Smooth muscle cell (in vitro differentiated cells): ENCODE measurements at regions not wholly inside any gene's neighbourhood (a gene's known extent, or its start where the extent isn't known, plus 50 kb on each side); places are given as distances from the start of the nearest gene placed in this dataset.
A peak's percentile ranks its signal among the peaks of the same experiment; 100 is the strongest.

ENCODE experiments used
- DNase-seq: peaks from one replicate; lab custom pipeline; 2025; ENCODE audit not compliant: unreplicated experiment; lab: John Stamatoyannopoulos, UW
- H2AFZ ChIP-seq: fragments of 200-600 bp; sonication (generic); 2 replicates; pipeline ENCODE4 v1.6.0; 2016; ENCODE audit warnings: antibody characterized with exemption, low read depth, mild to moderate bottlenecking
- H3F3A ChIP-seq: fragments of 200-600 bp; sonication (generic); 2 replicates; pipeline ENCODE4 v1.6.0; 2017; ENCODE audit warnings: antibody characterized with exemption, low read depth
- H3K27ac ChIP-seq: fragments of 200-600 bp; sonication (generic); 2 replicates; pipeline ENCODE4 v1.5.1; 2016; ENCODE audit warnings: low read depth, mild to moderate bottlenecking
- H3K27me3 ChIP-seq: fragments of 200-600 bp; sonication (generic); 2 replicates; pipeline ENCODE4 v1.6.1; 2016; ENCODE audit warnings: low read depth, mild to moderate bottlenecking
- H3K36me3 ChIP-seq: fragments of 200-600 bp; sonication (generic); 2 replicates; pipeline ENCODE4 v1.5.1; 2016; ENCODE audit warnings: low read depth
- H3K4me1 ChIP-seq: fragments of 200-600 bp; sonication (generic); 2 replicates; pipeline ENCODE4 v1.5.1; 2016; ENCODE audit warnings: low read depth
- H3K4me2 ChIP-seq: fragments of 200-600 bp; sonication (generic); 2 replicates; pipeline ENCODE4 v1.6.0; 2016; ENCODE audit warnings: mild to moderate bottlenecking
- H3K4me3 ChIP-seq: fragments of 200-600 bp; sonication (generic); 2 replicates; pipeline ENCODE4 v1.5.1; 2016; ENCODE audit warnings: mild to moderate bottlenecking
- H3K79me2 ChIP-seq: fragments of 200-600 bp; sonication (generic); 2 replicates; pipeline ENCODE4 v1.6.0; 2016; ENCODE audit warnings: low read depth, mild to moderate bottlenecking
- H3K9ac ChIP-seq: fragments of 200-600 bp; sonication (generic); 2 replicates; pipeline ENCODE4 v1.6.0; 2016; ENCODE audit warnings: low read depth
- H3K9me3 ChIP-seq: fragments of 200-600 bp; sonication (generic); replicated peaks from 2 replicates; pipeline ENCODE4 v1.5.1; 2016; ENCODE audit warnings: low read depth
- H4K20me1 ChIP-seq: fragments of 200-600 bp; sonication (generic); 2 replicates; pipeline ENCODE4 v1.6.0; 2016; ENCODE audit warnings: low read depth
- CTCF ChIP-seq: fragments of 200-600 bp; sonication (generic); IDR thresholded peaks from 2 replicates; pipeline ENCODE4 v1.5.1; 2017; ENCODE audit warnings: borderline replicate concordance, mild to moderate bottlenecking, antibody characterized with exemption; ENCODE audit not compliant: insufficient read depth, poor library complexity, severe bottlenecking
- WGBS: methylation state at CpG from one replicate; pipeline ENCODE4 v1.1.7; 2016; ENCODE audit warnings: low lambda C conversion rate; 5-methylcytosine and 5-hydroxymethylcytosine counted together

- DNase-seq, result no peak
- no peaks in the 10 kb centered on the region for H3K4me1 ChIP-seq
- 74% methylated on average over 4 of the region's 4 CpGs for whole genome bisulfite sequencing
- H3K36me3 ChIP-seq, result no peaks in the 10 kb centered on the region
- H2AFZ ChIP-seq, result no peak overlapping the region
- no peak overlapping the region for H3K27ac ChIP-seq
- TF ChIP-seq CTCF, result no peak
- H3K4me2 ChIP-seq, result no peak overlapping the region
- H3K4me3 ChIP-seq, result no peak overlapping the region
- H3K9ac ChIP-seq, result no peak overlapping the region
- no peaks in the 10 kb centered on the region for H3K79me2 ChIP-seq
- no peaks in the 10 kb centered on the region for H3K9me3 ChIP-seq
- no peaks in the 10 kb centered on the region for H4K20me1 ChIP-seq
- no peaks in the 10 kb centered on the region for H3K27me3 ChIP-seq
- H3F3A ChIP-seq, result no peaks in the 10 kb centered on the region
These were observed 1025.3 kb upstream of the NXPH2 start for GRCh38 chr2:139805441-139805840.

GRCh38 chr2:139798391-139798790, 1018.2 kb upstream of the NXPH2 start:
- H3K27ac ChIP-seq, result peak overlapping the region; percentile 14
- H2AFZ ChIP-seq, result peak overlapping the region; percentile 65
- WGBS, result 19% methylated on average over 2 of the region's 2 CpGs
- peaks cover 3% of the 10 kb centered on the region for H3K4me1 ChIP-seq
- H3K79me2 ChIP-seq, result no peaks in the 10 kb centered on the region
- no peak overlapping the region for H3K4me3 ChIP-seq
- H4K20me1 ChIP-seq, result no peaks in the 10 kb centered on the region
- no peak overlapping the region for H3K9ac ChIP-seq
- H3K9me3 ChIP-seq, result no peaks in the 10 kb centered on the region
- H3K36me3 ChIP-seq, result no peaks in the 10 kb centered on the region
- no peak for DNase-seq
- peaks cover 4% of the 10 kb centered on the region for H3F3A ChIP-seq
- TF ChIP-seq CTCF, result no peak
- H3K4me2 ChIP-seq, result peak overlapping the region; percentile 61
- H3K27me3 ChIP-seq, result no peaks in the 10 kb centered on the region

GRCh38 chr2:139790807-139791752, 1010.9 kb upstream of the NXPH2 start:
- H3K27ac ChIP-seq, result no peak overlapping the region
- WGBS, result 77% methylated on average over 3 of the region's 3 CpGs
- TF ChIP-seq CTCF, result peak; percentile 50

More at GRCh38 chr2:139790807-139791752, 1010.9 kb upstream of the NXPH2 start:
- Histone ChIP-seq H3K79me2 (no peaks in the 10 kb centered on the region), H3K4me3 (no peak overlapping the region), H3K27me3 (no peaks in the 10 kb centered on the region), H2AFZ (no peak overlapping the region), H3K9me3 (no peaks in the 10 kb centered on the region), H3F3A (no peaks in the 10 kb centered on the region), H3K4me2 (no peak overlapping the region), H3K4me1 (no peaks in the 10 kb centered on the region), H3K36me3 (no peaks in the 10 kb centered on the region), H3K9ac (no peak overlapping the region), H4K20me1 (no peaks in the 10 kb centered on the region)
- DNase-seq, result no peak
